ENCODE measurements at regions not wholly inside any gene's neighbourhood (a gene's known extent, or its start where the extent isn't known, plus 50 kb on each side); places are given as distances from the start of the nearest gene placed in this dataset.

DNA sequence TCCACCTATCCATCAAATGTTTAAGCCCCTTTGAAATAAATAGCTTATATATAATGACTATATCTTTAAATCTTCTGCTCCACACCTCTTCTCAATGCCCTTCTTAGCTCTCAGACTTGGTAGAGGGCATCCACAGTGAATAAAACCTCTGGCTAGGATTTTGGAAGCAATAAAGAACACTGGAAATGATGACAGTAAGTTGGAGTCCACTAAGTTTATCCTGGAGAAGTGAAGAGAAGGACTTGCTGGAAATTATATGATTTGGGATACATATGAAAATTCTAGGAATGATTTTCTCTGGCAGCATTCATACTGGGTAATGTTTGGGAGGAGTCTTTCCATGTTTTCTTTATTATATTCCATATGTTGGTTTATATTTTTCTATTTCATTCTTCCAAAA is 133.5 kb upstream of the KL start:
- Histone ChIP-seq H3K4me3 (no peak overlapping the region), H3K4me1 (peaks cover 9% of the 10 kb centered on the region; the same call in 1 of the 2 replicates)

DNA sequence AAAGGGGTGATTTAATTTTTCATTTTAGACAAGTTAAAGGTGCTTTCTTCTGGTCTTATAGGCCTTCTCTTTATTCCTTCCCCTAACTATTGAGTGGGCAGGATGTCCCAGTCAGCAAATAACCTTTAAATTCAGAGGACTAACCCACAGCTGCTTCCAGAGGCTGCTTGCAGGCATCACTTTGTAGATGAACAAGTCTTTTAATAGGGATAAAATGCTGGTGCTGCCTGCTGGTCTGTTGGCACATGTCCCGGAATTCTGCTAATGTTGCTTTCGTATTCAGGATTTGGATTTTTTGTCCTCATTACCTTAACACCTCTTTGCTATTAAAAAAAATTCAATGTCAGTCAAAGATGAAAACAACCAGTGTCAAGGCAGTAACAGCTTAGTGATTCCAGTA is 132.7 kb upstream of the KL start:
- no peaks in the 10 kb centered on the region for H3K36me3 ChIP-seq
- peak; percentile 61 to 70 for DNase-seq
- peaks cover 9% of the 10 kb centered on the region; the same call in 1 of the 2 replicates for H3K4me1 ChIP-seq
- H3K9me3 ChIP-seq (replicated peaks) = no peaks in the 10 kb centered on the region; the same call in 1 of the 2 replicates
- H3K27ac ChIP-seq = no peak overlapping the region
- no peak overlapping the region for H3K4me3 ChIP-seq
- H3K27me3 ChIP-seq = no peaks in the 10 kb centered on the region

More for the DNA sequence above, 133.5 kb upstream of the KL start:
- no peak overlapping the region for H3K27ac ChIP-seq
- H3K27me3 ChIP-seq = no peaks in the 10 kb centered on the region
- no peaks in the 10 kb centered on the region; the same call in 1 of the 2 replicates for H3K9me3 ChIP-seq (replicated peaks)
- no peaks in the 10 kb centered on the region for H3K36me3 ChIP-seq
- DNase-seq = no peak

DNA sequence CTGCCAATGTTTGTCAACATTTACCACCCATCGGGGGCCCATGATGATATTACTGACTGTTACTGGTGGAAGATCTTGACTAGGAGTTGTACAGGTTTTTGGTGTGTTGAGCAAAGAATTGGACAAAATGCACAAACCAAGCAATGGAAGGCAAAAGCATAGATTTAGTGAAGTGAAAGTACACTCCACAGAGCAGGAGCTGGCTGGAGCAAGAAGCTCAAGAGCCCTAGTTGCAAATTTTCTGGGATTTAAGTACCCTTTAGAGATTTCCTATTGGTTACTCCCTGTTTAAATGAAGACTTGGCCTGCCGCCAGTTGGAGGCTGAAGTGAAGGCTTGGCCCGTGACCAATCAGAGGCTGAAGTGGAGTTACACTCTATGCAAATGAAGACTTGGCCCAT is 128.6 kb upstream of the KL start:
- peak; percentile 12 to 19 for DNase-seq
- H3K4me1 ChIP-seq = peaks cover 9% of the 10 kb centered on the region; the same call in 1 of the 2 replicates
- H3K4me3 ChIP-seq = no peak overlapping the region
- H3K27ac ChIP-seq = no peak overlapping the region
- no peaks in the 10 kb centered on the region; the same call in 1 of the 2 replicates for H3K9me3 ChIP-seq (replicated peaks)
- no peaks in the 10 kb centered on the region for H3K27me3 ChIP-seq
- no peaks in the 10 kb centered on the region for H3K36me3 ChIP-seq

DNA sequence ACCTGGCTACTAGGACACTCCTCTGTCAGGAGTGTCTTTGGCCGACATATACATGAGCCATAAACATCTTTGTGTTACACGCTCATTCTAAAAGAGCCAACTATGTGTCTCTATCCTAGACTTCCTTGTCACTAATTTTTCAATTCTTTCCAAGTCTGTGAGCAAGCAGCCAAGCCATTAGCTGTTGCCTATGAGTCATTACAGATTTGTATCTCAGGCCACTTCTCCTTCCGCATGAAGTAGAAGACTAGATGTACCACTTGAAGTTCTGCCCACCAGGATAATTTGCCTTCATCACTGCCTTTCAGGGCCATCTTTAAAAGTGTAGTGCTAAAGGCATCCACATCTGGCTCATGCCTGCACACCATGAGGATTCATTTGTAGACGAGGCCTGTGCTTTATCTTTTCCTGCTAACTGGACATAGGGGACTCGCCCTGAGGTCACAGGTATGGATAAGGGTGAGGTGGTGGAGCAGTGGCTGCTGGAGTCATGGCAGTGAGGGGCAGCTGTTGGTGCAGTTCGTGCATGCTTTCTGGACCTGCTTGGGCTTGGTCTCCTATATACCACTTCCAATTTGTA is 126.1 kb upstream of the KL start:
- Histone ChIP-seq H3K36me3 (no peaks in the 10 kb centered on the region), H3K4me1 (no peaks in the 10 kb centered on the region), H3K4me3 (no peak overlapping the region), H3K9me3 (replicated peaks) (no peaks in the 10 kb centered on the region), H3K27ac (no peak overlapping the region), H3K27me3 (no peaks in the 10 kb centered on the region)
- no peak for DNase-seq

DNA sequence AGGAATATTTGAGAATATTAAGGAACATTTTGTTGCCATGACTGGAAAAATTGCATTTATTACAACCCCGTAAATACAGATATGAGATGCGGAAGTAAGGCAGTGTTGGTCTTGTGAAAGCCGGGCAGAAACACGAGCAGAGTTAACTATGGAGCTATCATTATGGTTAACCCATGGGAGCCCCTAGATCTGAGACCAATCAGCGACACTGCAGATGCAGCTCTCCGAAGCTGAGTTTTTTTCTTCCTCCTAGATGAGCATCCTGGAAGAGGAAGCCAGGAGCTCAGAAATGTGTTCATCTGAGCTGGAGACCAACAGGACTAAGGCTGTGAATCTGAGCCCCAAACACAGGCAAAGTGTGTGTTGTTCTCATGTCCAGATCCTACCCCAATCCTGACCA is 123.0 kb upstream of the KL start:
- no peaks in the 10 kb centered on the region for H3K4me1 ChIP-seq
- no peak for DNase-seq
- H3K27ac ChIP-seq = no peak overlapping the region
- no peak overlapping the region for H3K4me3 ChIP-seq
- no peaks in the 10 kb centered on the region for H3K27me3 ChIP-seq
- no peaks in the 10 kb centered on the region for H3K9me3 ChIP-seq (replicated peaks)
- H3K36me3 ChIP-seq = no peaks in the 10 kb centered on the region

DNA sequence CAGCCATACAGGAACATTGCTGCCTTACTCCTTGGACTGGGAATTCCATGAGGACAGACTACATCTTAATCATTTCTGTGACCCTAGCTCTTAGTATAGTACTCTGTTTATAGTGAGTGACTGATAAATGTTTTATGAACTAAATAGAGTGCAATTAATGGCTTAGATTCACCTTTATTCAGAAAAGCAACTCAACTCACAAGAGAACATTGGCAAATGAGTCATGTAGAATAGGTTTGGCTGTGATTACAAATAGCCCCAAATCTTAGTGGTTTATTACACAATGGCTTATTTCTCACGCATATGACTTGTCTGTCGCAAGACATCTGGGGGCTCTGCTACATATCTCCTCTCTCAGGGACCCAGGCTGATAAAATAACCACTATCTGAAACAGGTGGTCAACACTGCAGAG is 121.6 kb upstream of the KL start:
- DNase-seq = no peak
- no peaks in the 10 kb centered on the region for H3K9me3 ChIP-seq (replicated peaks)
- no peaks in the 10 kb centered on the region for H3K36me3 ChIP-seq
- no peaks in the 10 kb centered on the region for H3K4me1 ChIP-seq
- no peak overlapping the region for H3K27ac ChIP-seq
- no peak overlapping the region for H3K4me3 ChIP-seq
- no peaks in the 10 kb centered on the region for H3K27me3 ChIP-seq

DNA sequence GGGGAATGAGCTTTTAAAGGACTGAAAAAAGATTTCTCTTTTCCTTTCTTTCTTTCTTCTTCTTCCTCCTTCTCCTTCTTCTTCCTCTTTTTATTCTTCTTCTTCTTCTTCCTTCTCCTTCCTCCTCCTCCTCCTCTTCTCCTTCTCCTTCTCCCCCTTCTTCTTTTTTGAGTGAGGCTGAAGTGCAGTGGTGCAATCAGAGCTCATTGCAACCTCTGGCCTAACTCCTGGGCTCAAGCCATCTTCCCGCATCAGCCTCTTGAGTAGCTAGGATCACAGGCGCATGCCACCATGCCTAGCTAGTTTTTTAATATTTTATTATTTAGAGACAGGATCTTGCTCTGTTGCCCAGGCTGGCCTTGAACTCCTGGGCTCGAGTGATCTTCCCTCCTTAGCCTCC is 120.9 kb upstream of the KL start:
- no peaks in the 10 kb centered on the region for H3K9me3 ChIP-seq (replicated peaks)
- no peak overlapping the region for H3K4me3 ChIP-seq
- no peak overlapping the region for H3K27ac ChIP-seq
- no peaks in the 10 kb centered on the region for H3K4me1 ChIP-seq
- DNase-seq = no peak
- no peaks in the 10 kb centered on the region for H3K36me3 ChIP-seq
- H3K27me3 ChIP-seq = no peaks in the 10 kb centered on the region

DNA sequence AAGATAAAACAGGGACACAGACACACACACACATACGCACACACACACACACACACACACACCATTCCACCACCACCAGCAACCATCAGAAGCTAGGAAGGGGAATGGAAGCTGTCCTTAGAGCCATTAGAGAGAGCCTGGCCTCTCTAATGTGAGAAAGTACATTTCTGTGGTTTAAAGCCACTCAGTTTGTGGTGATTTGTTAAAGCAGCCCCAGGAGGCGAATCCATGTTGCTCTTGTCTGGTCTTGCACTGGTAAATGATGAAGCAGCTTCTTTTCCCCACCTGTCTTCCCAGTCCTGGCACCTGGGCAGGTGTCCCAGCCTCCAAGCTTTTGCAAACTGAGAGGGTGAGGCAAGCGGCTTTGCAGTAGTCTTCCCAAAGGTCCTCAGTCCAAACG is 118.9 kb upstream of the KL start:
- H3K36me3 ChIP-seq = no peaks in the 10 kb centered on the region
- no peaks in the 10 kb centered on the region for H3K4me1 ChIP-seq
- DNase-seq = no peak
- no peaks in the 10 kb centered on the region for H3K27me3 ChIP-seq
- no peaks in the 10 kb centered on the region for H3K9me3 ChIP-seq (replicated peaks)
- no peak overlapping the region for H3K27ac ChIP-seq
- no peak overlapping the region for H3K4me3 ChIP-seq

DNA sequence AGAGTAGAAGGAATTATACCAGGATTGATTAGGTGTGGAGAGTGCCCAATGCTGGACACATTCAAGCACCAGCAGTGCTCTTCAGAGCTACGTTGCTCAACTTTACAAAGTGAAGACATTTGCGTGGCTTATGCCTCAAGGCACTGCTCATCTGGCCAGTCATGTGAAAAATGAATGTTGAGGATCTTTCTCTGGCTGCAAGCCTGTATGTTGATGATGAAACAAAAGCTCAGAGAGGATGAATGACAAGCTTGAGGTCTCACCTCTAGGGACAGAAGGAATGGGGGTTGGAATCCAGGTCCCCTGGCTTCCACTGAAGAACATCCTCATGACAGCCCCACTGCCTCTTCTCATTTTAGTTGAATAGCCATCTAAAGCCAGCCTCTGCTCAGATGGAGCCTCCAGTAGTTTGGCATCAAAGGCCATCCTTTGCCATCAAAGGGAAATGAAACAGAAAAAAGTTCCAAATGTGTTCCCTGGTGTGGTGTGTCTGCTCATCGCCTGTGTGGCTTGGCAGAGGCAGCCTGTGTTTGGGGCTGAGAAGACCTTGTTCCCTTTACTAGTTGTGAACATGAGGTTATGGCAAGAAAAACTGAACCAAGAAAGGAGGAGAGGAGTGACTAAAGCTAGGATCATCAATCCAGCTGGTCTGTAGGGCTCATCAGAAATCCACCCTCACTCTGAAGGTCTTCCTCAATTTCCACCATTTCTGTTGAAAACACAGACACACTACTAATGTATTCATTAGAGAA is 114.0 kb upstream of the KL start:
- DNase-seq = no peak
- no peaks in the 10 kb centered on the region for H3K9me3 ChIP-seq (replicated peaks)

DNA sequence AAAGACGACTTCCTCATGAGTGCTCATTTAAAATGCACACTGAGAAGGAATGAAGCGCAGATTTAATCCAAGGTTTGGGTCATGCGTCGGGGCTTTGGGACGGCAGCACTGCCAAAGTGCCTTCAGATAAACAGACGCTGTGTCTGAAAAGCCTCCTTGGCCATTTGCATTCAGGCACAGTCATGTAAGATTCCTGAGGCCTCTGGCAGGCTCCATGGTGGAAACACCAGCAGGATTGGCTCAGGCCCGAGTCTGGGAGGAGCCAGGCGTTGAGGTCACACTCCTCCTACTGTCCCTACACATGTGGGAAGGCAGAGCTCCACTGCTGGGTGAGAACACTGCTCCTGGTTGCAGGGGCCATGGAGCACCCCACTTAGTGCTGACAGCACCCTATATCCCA is 113.3 kb upstream of the KL start:
- peak; percentile 17 to 38 for DNase-seq
- no peaks in the 10 kb centered on the region for H3K27me3 ChIP-seq
- peaks cover 3% of the 10 kb centered on the region; the same call in 1 of the 2 replicates for H3K4me1 ChIP-seq
- no peaks in the 10 kb centered on the region for H3K36me3 ChIP-seq
- no peak overlapping the region for H3K4me3 ChIP-seq
- H3K27ac ChIP-seq = no peak overlapping the region
- no peaks in the 10 kb centered on the region for H3K9me3 ChIP-seq (replicated peaks)

More for the DNA sequence above, 114.0 kb upstream of the KL start:
- no peaks in the 10 kb centered on the region for H3K27me3 ChIP-seq
- no peak overlapping the region for H3K4me3 ChIP-seq
- H3K4me1 ChIP-seq = peaks cover 3% of the 10 kb centered on the region; the same call in 1 of the 2 replicates
- no peaks in the 10 kb centered on the region for H3K36me3 ChIP-seq
- no peak overlapping the region for H3K27ac ChIP-seq

DNA sequence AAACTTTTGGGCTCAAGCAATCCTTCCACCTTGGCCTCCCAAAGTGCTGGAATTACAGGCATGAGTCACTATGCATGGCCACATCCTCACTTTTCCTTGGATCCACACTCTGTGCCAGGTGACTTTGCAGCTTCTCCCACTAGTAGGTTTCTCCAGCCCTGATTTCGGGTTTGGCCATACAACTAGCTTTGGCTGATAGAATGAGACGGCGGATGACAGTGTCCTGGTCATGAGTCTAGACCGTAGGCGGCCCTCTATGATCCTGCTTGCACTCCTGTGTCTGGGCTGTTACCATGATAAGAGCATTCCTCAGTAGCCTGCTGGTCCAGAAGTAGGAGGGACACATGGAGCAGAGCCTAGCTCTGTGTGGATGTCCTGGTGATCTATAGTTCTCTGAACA is 112.5 kb upstream of the KL start:
- Histone ChIP-seq H3K36me3 (no peaks in the 10 kb centered on the region), H3K4me1 (peaks cover 3% of the 10 kb centered on the region; the same call in 1 of the 2 replicates), H3K27ac (no peak overlapping the region)

DNA sequence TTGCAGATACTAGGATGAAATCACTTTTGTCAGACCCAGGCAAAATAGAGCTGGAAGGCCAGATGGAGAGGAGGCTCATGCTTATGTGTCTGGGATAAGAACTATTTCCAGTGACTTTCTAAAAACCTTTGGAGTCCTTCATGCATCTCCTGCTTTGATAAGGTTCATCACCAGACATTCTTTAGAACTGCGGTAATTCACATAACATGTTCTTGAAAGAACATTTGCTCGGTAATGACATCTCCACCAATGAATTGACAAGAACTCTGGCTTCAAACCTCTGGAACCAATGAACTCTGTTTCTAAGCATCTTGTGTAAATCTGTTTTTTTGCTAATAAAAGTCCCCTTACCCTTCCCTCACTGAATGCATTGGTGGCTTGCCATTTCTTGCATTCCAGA is 112.0 kb upstream of the KL start:
- no peak overlapping the region for H3K4me3 ChIP-seq
- no peak for DNase-seq
- no peaks in the 10 kb centered on the region for H3K9me3 ChIP-seq (replicated peaks)
- H3K27ac ChIP-seq = no peak overlapping the region
- peaks cover 3% of the 10 kb centered on the region; the same call in 1 of the 2 replicates for H3K4me1 ChIP-seq
- no peaks in the 10 kb centered on the region for H3K36me3 ChIP-seq
- no peaks in the 10 kb centered on the region for H3K27me3 ChIP-seq

More for the DNA sequence above, 112.5 kb upstream of the KL start:
- DNase-seq = no peak
- no peak overlapping the region for H3K4me3 ChIP-seq
- no peaks in the 10 kb centered on the region for H3K9me3 ChIP-seq (replicated peaks)
- H3K27me3 ChIP-seq = no peaks in the 10 kb centered on the region

DNA sequence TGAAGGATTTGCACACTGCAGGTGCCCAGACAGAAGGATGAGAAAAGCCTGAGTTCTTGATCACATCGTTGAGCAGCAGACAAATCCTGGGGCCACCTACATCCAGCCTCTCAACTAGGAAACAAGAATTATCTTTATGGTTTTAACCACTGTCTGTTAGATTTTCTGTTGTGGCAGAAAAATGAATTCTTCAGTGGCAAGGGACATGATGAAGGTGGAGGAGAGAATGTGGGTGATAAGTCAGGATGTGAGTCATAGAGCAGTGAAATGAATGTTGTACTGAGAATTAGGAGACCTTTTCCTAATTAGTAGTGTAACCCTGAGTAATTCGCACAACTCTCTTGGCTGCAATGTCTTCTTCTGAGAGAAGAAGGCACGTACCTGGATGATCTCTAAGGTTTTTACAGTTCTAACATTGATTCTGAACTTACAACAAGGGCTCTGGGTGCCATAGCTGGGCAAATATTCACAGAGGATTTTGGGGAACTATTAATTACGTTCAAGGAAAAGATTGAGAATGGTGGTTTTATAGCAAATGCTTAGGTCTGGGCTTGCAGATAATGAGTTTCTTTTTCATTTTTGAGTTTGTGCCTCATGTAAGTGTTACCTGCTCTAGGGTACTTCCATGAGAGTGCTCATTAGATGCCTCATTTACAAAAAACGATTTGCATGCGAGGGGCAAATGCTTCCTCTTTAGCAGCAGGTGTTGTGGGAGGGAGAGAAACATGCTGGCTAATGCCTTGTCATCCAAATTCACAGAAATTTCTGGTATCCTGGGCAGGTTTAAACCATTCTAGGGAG is 111.0 kb upstream of the KL start:
- Histone ChIP-seq H3K27ac (no peak overlapping the region), H3K36me3 (no peaks in the 10 kb centered on the region)
- no peak for DNase-seq

DNA sequence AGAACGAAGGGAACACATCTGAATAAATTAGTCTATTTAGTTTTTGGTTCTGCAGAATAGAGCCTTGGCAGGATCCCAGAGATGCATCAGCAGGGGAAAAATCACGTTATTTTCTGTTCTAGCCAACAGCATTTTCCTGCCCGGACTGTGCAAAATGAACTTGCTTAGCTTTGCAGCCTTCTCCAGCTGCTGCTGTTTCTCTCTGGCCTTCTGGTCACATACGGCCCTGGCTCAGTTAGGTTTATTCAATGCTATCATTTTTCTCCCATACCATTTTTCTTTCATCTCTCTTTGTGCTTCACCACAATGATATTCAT is 110.4 kb upstream of the KL start:
- DNase-seq = peak; percentile 34 to 61

More for the DNA sequence above, 111.0 kb upstream of the KL start:
- no peaks in the 10 kb centered on the region for H3K9me3 ChIP-seq (replicated peaks)
- no peak overlapping the region for H3K4me3 ChIP-seq
- H3K4me1 ChIP-seq = peaks cover 3% of the 10 kb centered on the region; the same call in 1 of the 2 replicates
- no peaks in the 10 kb centered on the region for H3K27me3 ChIP-seq

DNA sequence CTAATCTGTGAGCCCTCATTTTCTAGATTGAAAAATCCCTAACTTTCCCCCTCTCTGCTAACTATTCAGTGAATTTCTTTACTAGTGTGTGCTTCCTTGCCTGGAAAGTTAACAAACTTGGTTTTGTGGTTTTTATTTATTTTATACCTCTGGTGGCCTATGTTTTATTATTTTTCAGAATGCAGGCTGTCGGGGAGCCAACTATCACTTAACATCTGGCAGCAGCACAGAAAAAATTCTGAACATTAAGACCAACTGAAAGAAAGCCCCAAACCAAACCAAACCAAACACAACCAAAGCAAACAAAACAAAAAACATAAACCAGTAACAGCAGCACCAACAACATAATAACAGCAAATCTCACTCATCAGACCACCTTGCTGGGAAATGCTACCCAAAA is 109.0 kb upstream of the KL start:
- Histone ChIP-seq H3K4me1 (peaks cover 3% of the 10 kb centered on the region; the same call in 1 of the 2 replicates), H3K36me3 (no peaks in the 10 kb centered on the region), H3K27me3 (no peaks in the 10 kb centered on the region), H3K4me3 (no peak overlapping the region), H3K27ac (no peak overlapping the region), H3K9me3 (replicated peaks) (no peaks in the 10 kb centered on the region)
- DNase-seq = no peak

More for the DNA sequence above, 110.4 kb upstream of the KL start:
- no peaks in the 10 kb centered on the region for H3K36me3 ChIP-seq
- H3K9me3 ChIP-seq (replicated peaks) = no peaks in the 10 kb centered on the region
- no peak overlapping the region for H3K27ac ChIP-seq
- H3K27me3 ChIP-seq = no peaks in the 10 kb centered on the region
- H3K4me1 ChIP-seq = peaks cover 3% of the 10 kb centered on the region; the same call in 1 of the 2 replicates
- no peak overlapping the region for H3K4me3 ChIP-seq
